HepG2 (cell line): ENCODE measurements at regions not wholly inside any gene's neighbourhood (a gene's known extent, or its start where the extent isn't known, plus 50 kb on each side); places are given as distances from the start of the nearest gene placed in this dataset.

Experiments
- CREM ChIP-seq, 2 experiments: sonication (generic) in 1 of 2; formaldehyde crosslinking in 1 of 2; IDR thresholded peaks; 2 replicates each; pipeline versions ENCODE4 v1.4.0 to v1.6.1; 2016 to 2020; ENCODE audit warnings: antibody characterized with exemption in 1 of 2, mild to moderate bottlenecking in 1 of 2, missing genetic modification reagents in 1 of 2
- ELF3 ChIP-seq: IDR thresholded peaks from 2 replicates; pipeline ENCODE4 v1.6.1; 2016; ENCODE audit warnings: missing genetic modification reagents, missing compliant biosample characterization
- IKZF4 ChIP-seq: sonication (generic); formaldehyde crosslinking; IDR thresholded peaks from 2 replicates; pipeline ENCODE4 v1.5.1; 2020; ENCODE audit warnings: borderline replicate concordance, mild to moderate bottlenecking, low read depth, missing genetic modification reagents; ENCODE audit errors: not compliant biosample characterization
- RCOR2 ChIP-seq: IDR thresholded peaks from 2 replicates; pipeline ENCODE4 v1.6.1; 2016; ENCODE audit warnings: missing biosample characterization, missing genetic modification reagents
- RFXANK ChIP-seq: IDR thresholded peaks from 2 replicates; pipeline ENCODE4 v1.6.1; 2016
- ZSCAN12 ChIP-seq: sonication (generic); formaldehyde crosslinking; IDR thresholded peaks from 2 replicates; pipeline ENCODE4 v1.9.0; 2021; ENCODE audit warnings: mild to moderate bottlenecking, missing genetic modification reagents
- TF ChIP-seq, protein P1 (sequence below): sonication (generic); formaldehyde crosslinking; conservative IDR thresholded peaks from 2 replicates; pipeline ENCODE4 v1.4.0; 2020; ENCODE audit warnings: mild to moderate bottlenecking, missing genetic modification reagents, moderate library complexity
- TF ChIP-seq, protein P2 (sequence below): sonication (generic); formaldehyde crosslinking; IDR thresholded peaks from 2 replicates; pipeline ENCODE4 v1.4.0; 2020; ENCODE audit warnings: low read depth, missing genetic modification reagents
- TF ChIP-seq, protein P3 (sequence below): sonication (generic); IDR thresholded peaks from 2 replicates; pipeline ENCODE4 v1.6.1; 2016; ENCODE audit warnings: low read depth, borderline replicate concordance
- TF ChIP-seq, protein P4 (sequence below): sonication (generic); formaldehyde crosslinking; IDR thresholded peaks from 2 replicates; pipeline ENCODE4 v1.4.0; 2020; ENCODE audit warnings: mild to moderate bottlenecking, low read depth, missing genetic modification reagents

DNA sequence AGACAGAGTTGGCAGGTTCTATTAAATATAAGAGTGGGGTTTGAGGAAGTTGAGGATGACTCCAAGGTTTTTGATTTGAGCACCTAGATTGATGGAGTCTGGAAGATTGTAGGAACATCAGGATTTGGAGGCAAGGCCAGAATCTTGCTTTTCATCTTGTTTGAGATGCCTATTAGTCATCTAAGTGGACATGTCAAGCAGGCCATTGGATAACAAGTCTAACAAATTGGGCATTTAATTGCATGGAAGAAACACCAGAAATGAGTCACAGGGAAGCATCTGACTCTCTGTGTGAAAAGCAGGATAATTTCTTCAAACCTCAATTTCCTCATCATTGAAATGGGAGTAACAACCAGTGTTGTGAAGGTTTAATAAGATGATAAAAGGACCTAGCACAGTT lies 53.3 kb upstream of the ARL15 start (continued):
- TF ChIP-seq, protein P1, sequence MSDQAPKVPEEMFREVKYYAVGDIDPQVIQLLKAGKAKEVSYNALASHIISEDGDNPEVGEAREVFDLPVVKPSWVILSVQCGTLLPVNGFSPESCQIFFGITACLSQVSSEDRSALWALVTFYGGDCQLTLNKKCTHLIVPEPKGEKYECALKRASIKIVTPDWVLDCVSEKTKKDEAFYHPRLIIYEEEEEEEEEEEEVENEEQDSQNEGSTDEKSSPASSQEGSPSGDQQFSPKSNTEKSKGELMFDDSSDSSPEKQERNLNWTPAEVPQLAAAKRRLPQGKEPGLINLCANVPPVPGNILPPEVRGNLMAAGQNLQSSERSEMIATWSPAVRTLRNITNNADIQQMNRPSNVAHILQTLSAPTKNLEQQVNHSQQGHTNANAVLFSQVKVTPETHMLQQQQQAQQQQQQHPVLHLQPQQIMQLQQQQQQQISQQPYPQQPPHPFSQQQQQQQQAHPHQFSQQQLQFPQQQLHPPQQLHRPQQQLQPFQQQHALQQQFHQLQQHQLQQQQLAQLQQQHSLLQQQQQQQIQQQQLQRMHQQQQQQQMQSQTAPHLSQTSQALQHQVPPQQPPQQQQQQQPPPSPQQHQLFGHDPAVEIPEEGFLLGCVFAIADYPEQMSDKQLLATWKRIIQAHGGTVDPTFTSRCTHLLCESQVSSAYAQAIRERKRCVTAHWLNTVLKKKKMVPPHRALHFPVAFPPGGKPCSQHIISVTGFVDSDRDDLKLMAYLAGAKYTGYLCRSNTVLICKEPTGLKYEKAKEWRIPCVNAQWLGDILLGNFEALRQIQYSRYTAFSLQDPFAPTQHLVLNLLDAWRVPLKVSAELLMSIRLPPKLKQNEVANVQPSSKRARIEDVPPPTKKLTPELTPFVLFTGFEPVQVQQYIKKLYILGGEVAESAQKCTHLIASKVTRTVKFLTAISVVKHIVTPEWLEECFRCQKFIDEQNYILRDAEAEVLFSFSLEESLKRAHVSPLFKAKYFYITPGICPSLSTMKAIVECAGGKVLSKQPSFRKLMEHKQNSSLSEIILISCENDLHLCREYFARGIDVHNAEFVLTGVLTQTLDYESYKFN, result no peak
- TF ChIP-seq RCOR2 (CRISPR knock-in tag) (no peak), CREM (IDR thresholded peaks at IDR 0.05) (no peak), CREM (CRISPR knock-in tag; IDR thresholded peaks at IDR 0.05) (no peak), IKZF4 (CRISPR knock-in tag) (no peak), ZSCAN12 (no peak), RFXANK (no peak), ELF3 (no peak)
- TF ChIP-seq, protein P2, sequence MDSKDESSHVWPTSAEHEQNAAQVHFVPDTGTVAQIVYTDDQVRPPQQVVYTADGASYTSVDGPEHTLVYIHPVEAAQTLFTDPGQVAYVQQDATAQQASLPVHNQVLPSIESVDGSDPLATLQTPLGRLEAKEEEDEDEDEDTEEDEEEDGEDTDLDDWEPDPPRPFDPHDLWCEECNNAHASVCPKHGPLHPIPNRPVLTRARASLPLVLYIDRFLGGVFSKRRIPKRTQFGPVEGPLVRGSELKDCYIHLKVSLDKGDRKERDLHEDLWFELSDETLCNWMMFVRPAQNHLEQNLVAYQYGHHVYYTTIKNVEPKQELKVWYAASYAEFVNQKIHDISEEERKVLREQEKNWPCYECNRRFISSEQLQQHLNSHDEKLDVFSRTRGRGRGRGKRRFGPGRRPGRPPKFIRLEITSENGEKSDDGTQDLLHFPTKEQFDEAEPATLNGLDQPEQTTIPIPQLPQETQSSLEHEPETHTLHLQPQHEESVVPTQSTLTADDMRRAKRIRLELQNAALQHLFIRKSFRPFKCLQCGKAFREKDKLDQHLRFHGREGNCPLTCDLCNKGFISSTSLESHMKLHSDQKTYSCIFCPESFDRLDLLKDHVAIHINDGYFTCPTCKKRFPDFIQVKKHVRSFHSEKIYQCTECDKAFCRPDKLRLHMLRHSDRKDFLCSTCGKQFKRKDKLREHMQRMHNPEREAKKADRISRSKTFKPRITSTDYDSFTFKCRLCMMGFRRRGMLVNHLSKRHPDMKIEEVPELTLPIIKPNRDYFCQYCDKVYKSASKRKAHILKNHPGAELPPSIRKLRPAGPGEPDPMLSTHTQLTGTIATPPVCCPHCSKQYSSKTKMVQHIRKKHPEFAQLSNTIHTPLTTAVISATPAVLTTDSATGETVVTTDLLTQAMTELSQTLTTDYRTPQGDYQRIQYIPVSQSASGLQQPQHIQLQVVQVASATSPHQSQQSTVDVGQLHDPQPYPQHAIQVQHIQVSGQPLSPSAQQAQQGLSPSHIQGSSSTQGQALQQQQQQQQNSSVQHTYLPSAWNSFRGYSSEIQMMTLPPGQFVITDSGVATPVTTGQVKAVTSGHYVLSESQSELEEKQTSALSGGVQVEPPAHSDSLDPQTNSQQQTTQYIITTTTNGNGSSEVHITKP, result no peak
- TF ChIP-seq, protein P3, sequence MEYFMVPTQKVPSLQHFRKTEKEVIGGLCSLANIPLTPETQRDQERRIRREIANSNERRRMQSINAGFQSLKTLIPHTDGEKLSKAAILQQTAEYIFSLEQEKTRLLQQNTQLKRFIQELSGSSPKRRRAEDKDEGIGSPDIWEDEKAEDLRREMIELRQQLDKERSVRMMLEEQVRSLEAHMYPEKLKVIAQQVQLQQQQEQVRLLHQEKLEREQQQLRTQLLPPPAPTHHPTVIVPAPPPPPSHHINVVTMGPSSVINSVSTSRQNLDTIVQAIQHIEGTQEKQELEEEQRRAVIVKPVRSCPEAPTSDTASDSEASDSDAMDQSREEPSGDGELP, result no peak
- TF ChIP-seq, protein P4, sequence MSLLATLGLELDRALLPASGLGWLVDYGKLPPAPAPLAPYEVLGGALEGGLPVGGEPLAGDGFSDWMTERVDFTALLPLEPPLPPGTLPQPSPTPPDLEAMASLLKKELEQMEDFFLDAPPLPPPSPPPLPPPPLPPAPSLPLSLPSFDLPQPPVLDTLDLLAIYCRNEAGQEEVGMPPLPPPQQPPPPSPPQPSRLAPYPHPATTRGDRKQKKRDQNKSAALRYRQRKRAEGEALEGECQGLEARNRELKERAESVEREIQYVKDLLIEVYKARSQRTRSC (CRISPR knock-in tag), result no peak
